ENCODE measurements at regions not wholly inside any gene's neighbourhood (a gene's known extent, or its start where the extent isn't known, plus 50 kb on each side); places are given as distances from the start of the nearest gene placed in this dataset.
A peak's percentile ranks its signal among the peaks of the same experiment; 100 is the strongest.

DNA sequence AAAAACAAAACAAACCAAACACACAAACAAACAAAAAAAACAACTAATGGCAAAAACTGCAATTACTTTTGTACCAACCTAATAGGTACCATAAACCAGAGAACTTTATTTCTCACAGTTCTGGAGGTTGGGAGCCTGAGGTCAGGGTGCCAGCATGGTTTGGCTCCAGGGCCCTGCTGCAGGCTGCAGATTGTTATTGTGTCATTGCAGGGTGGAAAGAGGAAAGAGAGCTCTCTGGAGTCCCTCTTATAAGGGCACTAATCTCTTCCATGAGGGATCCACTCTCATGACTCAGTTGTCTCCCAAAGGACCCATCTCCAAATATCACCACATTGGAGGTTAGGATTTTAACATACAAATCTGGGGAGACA, 64.9 kb upstream of the CPEB4 start:
- ATAC-seq (no peak), DNase-seq (ENCODE audit: low spot score) (no peak)
- H3K9me3 Mint-ChIP-seq: peaks cover 29% of the 10 kb centered on the region
- H3K4me1 Mint-ChIP-seq: peaks cover 26% of the 10 kb centered on the region
- ChIA-PET CTCF (interaction anchor here (0.7 to 1.2 kb wide), 2 partner anchors 15 to 207 kb away, joined by 3 to 4 read pairs; no protein-coding TSS in a partner anchor), POLR2A (no interaction called here)
- no peaks in the 10 kb centered on the region; the same call in 1 of the 2 replicates for H3K27me3 Mint-ChIP-seq (ENCODE audit: low read depth)
- H3K27ac Mint-ChIP-seq: no peak overlapping the region
- no peak overlapping the region for H3K4me3 Mint-ChIP-seq
- peaks cover 14% of the 10 kb centered on the region for H3K36me3 Mint-ChIP-seq
- TF ChIP-seq, protein P1, sequence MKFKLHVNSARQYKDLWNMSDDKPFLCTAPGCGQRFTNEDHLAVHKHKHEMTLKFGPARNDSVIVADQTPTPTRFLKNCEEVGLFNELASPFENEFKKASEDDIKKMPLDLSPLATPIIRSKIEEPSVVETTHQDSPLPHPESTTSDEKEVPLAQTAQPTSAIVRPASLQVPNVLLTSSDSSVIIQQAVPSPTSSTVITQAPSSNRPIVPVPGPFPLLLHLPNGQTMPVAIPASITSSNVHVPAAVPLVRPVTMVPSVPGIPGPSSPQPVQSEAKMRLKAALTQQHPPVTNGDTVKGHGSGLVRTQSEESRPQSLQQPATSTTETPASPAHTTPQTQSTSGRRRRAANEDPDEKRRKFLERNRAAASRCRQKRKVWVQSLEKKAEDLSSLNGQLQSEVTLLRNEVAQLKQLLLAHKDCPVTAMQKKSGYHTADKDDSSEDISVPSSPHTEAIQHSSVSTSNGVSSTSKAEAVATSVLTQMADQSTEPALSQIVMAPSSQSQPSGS (CRISPR knock-in tag; IDR thresholded peaks at IDR 0.05; ENCODE audit: borderline replicate concordance, low read depth): no peak
- TF ChIP-seq ZNF317 (CRISPR knock-in tag; IDR thresholded peaks at IDR 0.05; ENCODE audit: borderline replicate concordance, low read depth): no peak
- no peak for TF ChIP-seq JAZF1 (CRISPR knock-in tag; IDR thresholded peaks at IDR 0.05)
- no peak for TF ChIP-seq TEAD4 (CRISPR knock-in tag; IDR thresholded peaks at IDR 0.05)
- no peak for TF ChIP-seq TEAD1 (CRISPR knock-in tag; IDR thresholded peaks at IDR 0.05)
- TF ChIP-seq ETV6 (CRISPR knock-in tag; IDR thresholded peaks at IDR 0.05): no peak
- no peak for TF ChIP-seq ZNF138 (CRISPR knock-in tag; conservative IDR thresholded peaks at IDR 0.05)
- TF ChIP-seq TP53 (CRISPR knock-in tag; IDR thresholded peaks at IDR 0.05): no peak
- TF ChIP-seq ZNF423 (CRISPR knock-in tag; IDR thresholded peaks at IDR 0.05): no peak
- no peak for TF ChIP-seq PRRX2 (CRISPR knock-in tag; IDR thresholded peaks at IDR 0.05)
- no peak for TF ChIP-seq ATF1 (CRISPR knock-in tag; IDR thresholded peaks at IDR 0.05)
- no peak for TF ChIP-seq NFATC4 (CRISPR knock-in tag; IDR thresholded peaks at IDR 0.05)
- TF ChIP-seq CREB1 (CRISPR knock-in tag; IDR thresholded peaks at IDR 0.05): no peak
- no peak for TF ChIP-seq IRF2 (CRISPR knock-in tag; IDR thresholded peaks at IDR 0.05; ENCODE audit: borderline replicate concordance, low read depth)

DNA sequence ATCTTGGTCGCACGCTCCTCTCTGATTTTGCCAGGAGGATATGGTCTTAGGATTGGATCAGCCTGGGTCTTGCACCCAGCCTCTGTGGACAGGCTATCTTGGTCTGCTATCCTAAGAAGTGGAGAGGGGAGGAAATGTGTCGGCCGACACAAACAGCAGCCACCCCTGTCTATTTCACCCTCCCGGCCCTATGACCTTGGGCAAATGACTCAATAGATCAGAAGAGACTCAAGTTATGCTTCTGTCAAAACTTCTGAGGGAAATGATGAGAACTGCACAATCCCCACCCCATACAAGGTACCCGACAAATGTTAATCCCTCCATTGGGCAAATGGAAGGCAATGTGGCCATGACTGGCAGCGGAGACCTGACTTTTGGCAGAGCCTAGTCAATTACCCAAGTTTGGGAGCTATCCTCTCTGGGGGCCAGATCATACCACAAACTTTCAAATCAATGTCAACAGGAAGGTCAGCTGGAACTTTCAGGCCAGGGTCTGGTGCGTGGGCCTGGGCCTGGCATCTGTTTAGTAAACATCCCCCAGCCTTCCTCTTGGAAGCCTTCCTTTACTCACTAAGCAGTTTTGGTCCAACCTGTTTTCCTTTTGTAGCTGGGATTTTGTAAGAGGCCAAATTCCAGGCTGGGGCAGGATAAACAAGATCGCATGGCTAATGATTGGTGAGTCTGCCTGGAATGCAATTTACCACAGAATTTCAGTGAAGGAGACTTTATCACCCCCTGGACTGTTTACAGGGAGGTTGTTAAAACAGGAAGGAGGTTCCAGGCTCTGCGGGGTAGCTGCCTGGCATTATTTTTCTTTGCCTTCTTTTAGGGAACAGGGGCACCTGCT, 64.2 kb upstream of the CPEB4 start:
- Mint-ChIP-seq H3K27ac (peak overlapping the region; percentile 57), H3K4me1 (peaks cover 26% of the 10 kb centered on the region), H3K9me3 (peaks cover 31% of the 10 kb centered on the region), H3K36me3 (peaks cover 14% of the 10 kb centered on the region), H3K4me3 (no peak overlapping the region), H3K27me3 (ENCODE audit: low read depth) (no peaks in the 10 kb centered on the region; the same call in 1 of the 2 replicates)
- CTCF ChIA-PET: interaction anchor here (1.3 to 1.6 kb wide), 2 partner anchors 194 to 242 kb away, joined by 3 to 5 read pairs; no protein-coding TSS in a partner anchor
- POLR2A ChIA-PET: interaction anchor here (1.5 kb wide), 1 partner anchor 140 kb away, joined by 3 read pairs; no protein-coding TSS in a partner anchor
- DNase-seq (ENCODE audit: low spot score): no peak
- TF ChIP-seq TCF7 (CRISPR knock-in tag; IDR thresholded peaks at IDR 0.05; ENCODE audit: low read depth) (no peak), TEAD4 (CRISPR knock-in tag; IDR thresholded peaks at IDR 0.05) (no peak), GABPB1 (CRISPR knock-in tag; IDR thresholded peaks at IDR 0.05) (peak; percentile 72; the same call in 1 of the 2 replicates), ELF4 (CRISPR knock-in tag; IDR thresholded peaks at IDR 0.05; ENCODE audit: low read depth) (no peak)
- peak; percentile 47 for ATAC-seq

DNA sequence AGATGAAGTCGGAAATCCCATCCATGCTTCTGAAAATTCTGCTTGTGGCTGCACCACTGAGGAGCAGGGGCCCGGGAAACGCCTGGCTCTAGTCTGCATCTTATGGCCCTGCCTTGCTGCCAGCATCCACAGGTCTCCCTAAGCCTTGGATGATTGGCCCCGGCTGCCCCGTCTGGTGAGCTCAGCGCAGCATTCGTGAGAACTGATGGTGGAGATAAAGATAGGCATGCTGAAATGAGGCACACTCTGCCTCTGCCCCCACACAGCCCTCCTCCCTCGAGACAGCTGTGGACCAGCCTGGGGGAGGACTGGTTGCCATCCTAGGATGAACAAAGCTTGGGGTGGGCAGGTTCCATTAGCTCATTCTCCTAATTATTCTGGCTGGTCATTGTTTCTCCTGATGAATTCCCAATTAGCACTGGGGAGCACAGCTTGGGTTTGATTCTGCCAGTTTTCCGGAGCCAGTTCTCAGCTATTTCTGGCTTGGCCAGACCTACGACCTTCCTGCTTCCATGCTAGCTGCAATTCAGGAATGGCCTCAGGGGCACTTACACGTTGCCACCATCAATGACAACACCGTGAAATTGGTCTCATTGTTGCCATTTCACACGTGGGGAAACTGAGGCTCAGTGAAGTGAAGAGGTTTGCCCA, 62.8 kb upstream of the CPEB4 start:
- Mint-ChIP-seq H3K36me3 (peaks cover 6% of the 10 kb centered on the region), H3K27ac (no peak overlapping the region), H3K9me3 (peaks cover 17% of the 10 kb centered on the region), H3K4me1 (peaks cover 26% of the 10 kb centered on the region), H3K4me3 (no peak overlapping the region), H3K27me3 (ENCODE audit: low read depth) (no peaks in the 10 kb centered on the region)
- no peak for ATAC-seq
- DNase-seq (ENCODE audit: low spot score): no peak
- CTCF ChIA-PET: interaction anchor here (1.3 to 1.6 kb wide), 2 partner anchors 196 to 243 kb away, joined by 3 to 5 read pairs; no protein-coding TSS in a partner anchor
- POLR2A ChIA-PET: interaction anchor here (0.5 to 1.5 kb wide), 2 partner anchors 45 to 139 kb away, joined by 3 read pairs; no protein-coding TSS in a partner anchor
- TF ChIP-seq, protein P2, sequence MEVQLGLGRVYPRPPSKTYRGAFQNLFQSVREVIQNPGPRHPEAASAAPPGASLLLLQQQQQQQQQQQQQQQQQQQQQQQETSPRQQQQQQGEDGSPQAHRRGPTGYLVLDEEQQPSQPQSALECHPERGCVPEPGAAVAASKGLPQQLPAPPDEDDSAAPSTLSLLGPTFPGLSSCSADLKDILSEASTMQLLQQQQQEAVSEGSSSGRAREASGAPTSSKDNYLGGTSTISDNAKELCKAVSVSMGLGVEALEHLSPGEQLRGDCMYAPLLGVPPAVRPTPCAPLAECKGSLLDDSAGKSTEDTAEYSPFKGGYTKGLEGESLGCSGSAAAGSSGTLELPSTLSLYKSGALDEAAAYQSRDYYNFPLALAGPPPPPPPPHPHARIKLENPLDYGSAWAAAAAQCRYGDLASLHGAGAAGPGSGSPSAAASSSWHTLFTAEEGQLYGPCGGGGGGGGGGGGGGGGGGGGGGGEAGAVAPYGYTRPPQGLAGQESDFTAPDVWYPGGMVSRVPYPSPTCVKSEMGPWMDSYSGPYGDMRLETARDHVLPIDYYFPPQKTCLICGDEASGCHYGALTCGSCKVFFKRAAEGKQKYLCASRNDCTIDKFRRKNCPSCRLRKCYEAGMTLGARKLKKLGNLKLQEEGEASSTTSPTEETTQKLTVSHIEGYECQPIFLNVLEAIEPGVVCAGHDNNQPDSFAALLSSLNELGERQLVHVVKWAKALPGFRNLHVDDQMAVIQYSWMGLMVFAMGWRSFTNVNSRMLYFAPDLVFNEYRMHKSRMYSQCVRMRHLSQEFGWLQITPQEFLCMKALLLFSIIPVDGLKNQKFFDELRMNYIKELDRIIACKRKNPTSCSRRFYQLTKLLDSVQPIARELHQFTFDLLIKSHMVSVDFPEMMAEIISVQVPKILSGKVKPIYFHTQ (CRISPR knock-in tag; IDR thresholded peaks at IDR 0.05): no peak
- TF ChIP-seq KAT7 (CRISPR knock-in tag; IDR thresholded peaks at IDR 0.05; ENCODE audit: borderline replicate concordance) (no peak), SOX15 (CRISPR knock-in tag; IDR thresholded peaks at IDR 0.05) (no peak), OVOL2 (CRISPR knock-in tag; IDR thresholded peaks at IDR 0.05; ENCODE audit: borderline replicate concordance) (no peak), NFATC4 (CRISPR knock-in tag; IDR thresholded peaks at IDR 0.05) (no peak), FOXK1 (CRISPR knock-in tag; IDR thresholded peaks at IDR 0.05) (no peak), GRHL2 (CRISPR knock-in tag; IDR thresholded peaks at IDR 0.05; ENCODE audit: insufficient replicate concordance, severe bottlenecking) (no peak), MYBL2 (CRISPR knock-in tag; IDR thresholded peaks at IDR 0.05) (no peak)
- TF ChIP-seq, protein P3, sequence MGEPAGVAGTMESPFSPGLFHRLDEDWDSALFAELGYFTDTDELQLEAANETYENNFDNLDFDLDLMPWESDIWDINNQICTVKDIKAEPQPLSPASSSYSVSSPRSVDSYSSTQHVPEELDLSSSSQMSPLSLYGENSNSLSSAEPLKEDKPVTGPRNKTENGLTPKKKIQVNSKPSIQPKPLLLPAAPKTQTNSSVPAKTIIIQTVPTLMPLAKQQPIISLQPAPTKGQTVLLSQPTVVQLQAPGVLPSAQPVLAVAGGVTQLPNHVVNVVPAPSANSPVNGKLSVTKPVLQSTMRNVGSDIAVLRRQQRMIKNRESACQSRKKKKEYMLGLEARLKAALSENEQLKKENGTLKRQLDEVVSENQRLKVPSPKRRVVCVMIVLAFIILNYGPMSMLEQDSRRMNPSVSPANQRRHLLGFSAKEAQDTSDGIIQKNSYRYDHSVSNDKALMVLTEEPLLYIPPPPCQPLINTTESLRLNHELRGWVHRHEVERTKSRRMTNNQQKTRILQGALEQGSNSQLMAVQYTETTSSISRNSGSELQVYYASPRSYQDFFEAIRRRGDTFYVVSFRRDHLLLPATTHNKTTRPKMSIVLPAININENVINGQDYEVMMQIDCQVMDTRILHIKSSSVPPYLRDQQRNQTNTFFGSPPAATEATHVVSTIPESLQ (CRISPR knock-in tag; IDR thresholded peaks at IDR 0.05): no peak
- TF ChIP-seq, protein P4, sequence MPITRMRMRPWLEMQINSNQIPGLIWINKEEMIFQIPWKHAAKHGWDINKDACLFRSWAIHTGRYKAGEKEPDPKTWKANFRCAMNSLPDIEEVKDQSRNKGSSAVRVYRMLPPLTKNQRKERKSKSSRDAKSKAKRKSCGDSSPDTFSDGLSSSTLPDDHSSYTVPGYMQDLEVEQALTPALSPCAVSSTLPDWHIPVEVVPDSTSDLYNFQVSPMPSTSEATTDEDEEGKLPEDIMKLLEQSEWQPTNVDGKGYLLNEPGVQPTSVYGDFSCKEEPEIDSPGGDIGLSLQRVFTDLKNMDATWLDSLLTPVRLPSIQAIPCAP (CRISPR knock-in tag; IDR thresholded peaks at IDR 0.05): no peak

All from WTC11 (cell line).